ENCODE measurements at regions not wholly inside any gene's neighbourhood (a gene's known extent, or its start where the extent isn't known, plus 50 kb on each side); places are given as distances from the start of the nearest gene placed in this dataset.

DNA sequence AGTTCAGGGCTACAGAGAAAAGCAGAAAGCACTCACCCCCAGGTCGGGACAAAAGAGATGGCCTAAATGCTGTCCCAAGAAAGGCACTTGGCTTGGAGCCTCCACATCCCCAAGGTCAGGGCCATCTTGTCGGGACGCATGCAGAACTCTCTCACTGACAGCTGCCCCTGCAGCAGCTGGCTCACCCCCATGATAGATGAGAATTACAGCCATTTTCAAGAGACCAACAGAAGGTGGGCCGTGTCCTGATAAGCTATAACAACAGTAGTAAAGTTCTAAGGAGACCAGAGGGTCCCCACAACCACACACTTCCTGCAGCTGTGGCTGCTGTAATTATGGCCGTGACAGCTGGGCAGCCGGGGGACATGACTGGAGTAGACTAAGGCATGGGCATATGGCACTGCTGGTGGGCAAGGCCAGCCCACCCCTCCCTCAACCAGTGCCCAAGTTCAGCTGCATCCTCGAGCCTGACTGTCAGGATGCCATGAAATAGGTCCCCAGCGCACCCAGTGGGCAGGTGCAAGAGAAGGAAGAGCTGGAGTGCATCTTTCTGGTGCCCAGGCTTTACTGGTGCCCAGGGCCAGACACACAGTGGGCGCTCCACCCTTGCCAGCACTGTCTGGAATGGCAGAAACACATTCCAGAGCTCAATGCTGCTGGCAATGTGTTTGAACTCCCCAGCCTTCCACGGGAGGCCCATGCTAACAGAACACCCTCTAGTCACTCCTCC is 436.7 kb upstream of the ZNF507 start:
- no peak for TF ChIP-seq MEF2A (IDR thresholded peaks at IDR 0.05; ENCODE audit: borderline replicate concordance, low read depth)
- TF ChIP-seq, protein P1, sequence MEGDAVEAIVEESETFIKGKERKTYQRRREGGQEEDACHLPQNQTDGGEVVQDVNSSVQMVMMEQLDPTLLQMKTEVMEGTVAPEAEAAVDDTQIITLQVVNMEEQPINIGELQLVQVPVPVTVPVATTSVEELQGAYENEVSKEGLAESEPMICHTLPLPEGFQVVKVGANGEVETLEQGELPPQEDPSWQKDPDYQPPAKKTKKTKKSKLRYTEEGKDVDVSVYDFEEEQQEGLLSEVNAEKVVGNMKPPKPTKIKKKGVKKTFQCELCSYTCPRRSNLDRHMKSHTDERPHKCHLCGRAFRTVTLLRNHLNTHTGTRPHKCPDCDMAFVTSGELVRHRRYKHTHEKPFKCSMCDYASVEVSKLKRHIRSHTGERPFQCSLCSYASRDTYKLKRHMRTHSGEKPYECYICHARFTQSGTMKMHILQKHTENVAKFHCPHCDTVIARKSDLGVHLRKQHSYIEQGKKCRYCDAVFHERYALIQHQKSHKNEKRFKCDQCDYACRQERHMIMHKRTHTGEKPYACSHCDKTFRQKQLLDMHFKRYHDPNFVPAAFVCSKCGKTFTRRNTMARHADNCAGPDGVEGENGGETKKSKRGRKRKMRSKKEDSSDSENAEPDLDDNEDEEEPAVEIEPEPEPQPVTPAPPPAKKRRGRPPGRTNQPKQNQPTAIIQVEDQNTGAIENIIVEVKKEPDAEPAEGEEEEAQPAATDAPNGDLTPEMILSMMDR (IDR thresholded peaks at IDR 0.05), result no peak
- TF ChIP-seq, protein P2, sequence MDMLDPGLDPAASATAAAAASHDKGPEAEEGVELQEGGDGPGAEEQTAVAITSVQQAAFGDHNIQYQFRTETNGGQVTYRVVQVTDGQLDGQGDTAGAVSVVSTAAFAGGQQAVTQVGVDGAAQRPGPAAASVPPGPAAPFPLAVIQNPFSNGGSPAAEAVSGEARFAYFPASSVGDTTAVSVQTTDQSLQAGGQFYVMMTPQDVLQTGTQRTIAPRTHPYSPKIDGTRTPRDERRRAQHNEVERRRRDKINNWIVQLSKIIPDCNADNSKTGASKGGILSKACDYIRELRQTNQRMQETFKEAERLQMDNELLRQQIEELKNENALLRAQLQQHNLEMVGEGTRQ (IDR thresholded peaks at IDR 0.05; ENCODE audit: borderline replicate concordance, low read depth, low read length), result no peak
- no peak for TF ChIP-seq RFX5 (IDR thresholded peaks at IDR 0.05; ENCODE audit: low read length)
- TF ChIP-seq, protein P3, sequence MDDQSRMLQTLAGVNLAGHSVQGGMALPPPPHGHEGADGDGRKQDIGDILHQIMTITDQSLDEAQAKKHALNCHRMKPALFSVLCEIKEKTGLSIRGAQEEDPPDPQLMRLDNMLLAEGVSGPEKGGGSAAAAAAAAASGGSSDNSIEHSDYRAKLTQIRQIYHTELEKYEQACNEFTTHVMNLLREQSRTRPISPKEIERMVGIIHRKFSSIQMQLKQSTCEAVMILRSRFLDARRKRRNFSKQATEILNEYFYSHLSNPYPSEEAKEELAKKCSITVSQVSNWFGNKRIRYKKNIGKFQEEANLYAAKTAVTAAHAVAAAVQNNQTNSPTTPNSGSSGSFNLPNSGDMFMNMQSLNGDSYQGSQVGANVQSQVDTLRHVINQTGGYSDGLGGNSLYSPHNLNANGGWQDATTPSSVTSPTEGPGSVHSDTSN (IDR thresholded peaks at IDR 0.05), result no peak
- TF ChIP-seq, protein P4, sequence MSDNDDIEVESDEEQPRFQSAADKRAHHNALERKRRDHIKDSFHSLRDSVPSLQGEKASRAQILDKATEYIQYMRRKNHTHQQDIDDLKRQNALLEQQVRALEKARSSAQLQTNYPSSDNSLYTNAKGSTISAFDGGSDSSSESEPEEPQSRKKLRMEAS (IDR thresholded peaks at IDR 0.05; ENCODE audit: low read depth), result no peak
- no peak for TF ChIP-seq EZH2phosphoT487 (IDR thresholded peaks at IDR 0.05; ENCODE audit: borderline replicate concordance, low read depth)
- TF ChIP-seq, protein P5, sequence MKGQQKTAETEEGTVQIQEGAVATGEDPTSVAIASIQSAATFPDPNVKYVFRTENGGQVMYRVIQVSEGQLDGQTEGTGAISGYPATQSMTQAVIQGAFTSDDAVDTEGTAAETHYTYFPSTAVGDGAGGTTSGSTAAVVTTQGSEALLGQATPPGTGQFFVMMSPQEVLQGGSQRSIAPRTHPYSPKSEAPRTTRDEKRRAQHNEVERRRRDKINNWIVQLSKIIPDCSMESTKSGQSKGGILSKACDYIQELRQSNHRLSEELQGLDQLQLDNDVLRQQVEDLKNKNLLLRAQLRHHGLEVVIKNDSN (IDR thresholded peaks at IDR 0.05; ENCODE audit: borderline replicate concordance, low read depth), result no peak
- TF ChIP-seq TAF1 (IDR thresholded peaks at IDR 0.05; ENCODE audit: borderline replicate concordance, low read depth, low read length), result no peak
- no peak for TF ChIP-seq RAD21 (IDR thresholded peaks at IDR 0.05; ENCODE audit: low read length)
- TF ChIP-seq MXI1 (IDR thresholded peaks at IDR 0.05; ENCODE audit: low read depth, low read length), result no peak

Measured in SK-N-SH (cell line).